Lung (tissue), 11 donors: ENCODE measurements at regions not wholly inside any gene's neighbourhood (a gene's known extent, or its start where the extent isn't known, plus 50 kb on each side); places are given as distances from the start of the nearest gene placed in this dataset.

Experiments used
- ATAC-seq: fragments of 200-7000 bp; cut with Tn5 transposase; one replicate; pipeline ENCODE4 v1.9.1; 2020; ENCODE audit warnings: moderate number of reproducible peaks; ENCODE audit not compliant: insufficient read depth, low FRiP score
- DNase-seq, 3 donors: peaks; one replicate each; pipeline ENCODE4 v3.0.0-alpha.2; 2013 to 2017
- H3K27ac ChIP-seq, 2 donors: one replicate each; pipeline ENCODE4 v1.5.1; 2013; ENCODE audit warnings: mild to moderate bottlenecking in 2 of 2, moderate library complexity in 2 of 2, control low read depth in 1 of 2, inconsistent platforms in 1 of 2, low read depth in 1 of 2, low read length in 1 of 2
- H3K27me3 ChIP-seq, 3 donors: one replicate each; pipeline ENCODE4 v1.5.1; 2013; ENCODE audit warnings: low read length in 2 of 3; ENCODE audit not compliant: control insufficient read depth in 3 of 3, insufficient read depth in 3 of 3
- H3K36me3 ChIP-seq, 4 donors: one replicate each; pipeline ENCODE4 v1.5.1; 2013; ENCODE audit warnings: low read length in 4 of 4, mild to moderate bottlenecking in 1 of 4, moderate library complexity in 1 of 4; ENCODE audit not compliant: control insufficient read depth in 4 of 4, insufficient read depth in 4 of 4
- H3K4me1 ChIP-seq, 5 donors: one replicate each; pipeline ENCODE4 v1.5.1; 2013; ENCODE audit warnings: low read length in 5 of 5, mild to moderate bottlenecking in 2 of 5, moderate library complexity in 1 of 5; ENCODE audit not compliant: control insufficient read depth in 5 of 5, insufficient read depth in 5 of 5
- H3K4me3 ChIP-seq: one replicate; pipeline ENCODE4 v1.5.1; 2013; ENCODE audit warnings: mild to moderate bottlenecking, control low read depth, moderate library complexity
- H3K9ac ChIP-seq, 2 donors: one replicate each; pipeline ENCODE4 v1.5.1; 2013; ENCODE audit warnings: low read length in 2 of 2, control low read depth in 1 of 2; ENCODE audit not compliant: insufficient read depth in 1 of 2
- H3K9me3 ChIP-seq, 4 donors: one replicate each; pipeline ENCODE4 v1.5.1; 2013; ENCODE audit warnings: low read length in 3 of 4, mild to moderate bottlenecking in 1 of 4, moderate library complexity in 1 of 4; ENCODE audit not compliant: control insufficient read depth in 4 of 4, insufficient read depth in 3 of 4
- CTCF ChIP-seq: IDR thresholded peaks from 2 replicates; pipeline ENCODE4 v1.5.1; 2012; ENCODE audit warnings: mild to moderate bottlenecking; ENCODE audit errors: control extremely low read depth, extremely low read depth
- WGBS, 2 donors: extraction: QIAGEN DNeasy Blood & Tissue Kit; methylation state at CpG; one replicate each; pipeline ENCODE4 v1.1.7; 2013; 5-methylcytosine and 5-hydroxymethylcytosine counted together
- donor health status: control.
- donor health status: control.
- donor health status: Bipolar disorder and iron deficiency.
- donor health status: healthy.
- donor health status: DM: yes; HTN: yes; CAD: no.

- ATAC-seq (no peak), DNase-seq (no peak)
- TF ChIP-seq CTCF, result no peak
- Histone ChIP-seq H3K9me3 (peaks cover 0 to 2% (median 0%) of the 10 kb centered on the region in 4 donors), H3K27ac (no peak overlapping the region), H3K4me1 (peaks cover 0 to 6% (median 0%) of the 10 kb centered on the region in 5 donors), H3K4me3 (no peak overlapping the region), H3K9ac (no peak overlapping the region), H3K36me3 (no peaks in the 10 kb centered on the region), H3K27me3 (peaks cover 0 to 23% (median 0%) of the 10 kb centered on the region in 3 donors)
- 92 to 93% methylated on average over 1 of the region's 1 CpG for WGBS, 2 donors
Observed at GRCh38 chr4:53680598-53680997, 89.3 kb upstream of the LNX1 start.

GRCh38 chr4:53680168-53680567 lies 88.9 kb upstream of the LNX1 start:
- Histone ChIP-seq H3K4me3 (no peak overlapping the region), H3K9ac (no peak overlapping the region), H3K9me3 (peaks cover 0 to 2% (median 0%) of the 10 kb centered on the region in 4 donors), H3K36me3 (no peaks in the 10 kb centered on the region), H3K27ac (no peak overlapping the region), H3K4me1 (peaks cover 0 to 6% (median 0%) of the 10 kb centered on the region in 5 donors), H3K27me3 (peaks cover 0 to 19% (median 0%) of the 10 kb centered on the region in 3 donors)
- DNase-seq (no peak), ATAC-seq (no peak)
- no peak for TF ChIP-seq CTCF
- 91% methylated on average over 2 of the region's 2 CpGs for WGBS, 2 donors

- Histone ChIP-seq H3K9me3 (peaks cover 0 to 2% (median 0%) of the 10 kb centered on the region in 4 donors), H3K27ac (peak overlapping the region; percentile 6 to 12), H3K27me3 (peaks cover 0 to 9% (median 0%) of the 10 kb centered on the region in 3 donors), H3K9ac (no peak overlapping the region), H3K36me3 (no peaks in the 10 kb centered on the region), H3K4me3 (no peak overlapping the region), H3K4me1 (peaks cover 0 to 6% (median 0%) of the 10 kb centered on the region in 5 donors)
- peak; percentile 80 for ATAC-seq
- DNase-seq, result peak in 1 of 3 donors; percentile 25
- no peak for TF ChIP-seq CTCF
- 19 to 35% methylated on average over 1 of the region's 1 CpG for WGBS, 2 donors
Observed at GRCh38 chr4:53676402-53676871, 85.2 kb upstream of the LNX1 start.

GRCh38 chr4:53674903-53675302 lies 83.6 kb upstream of the LNX1 start:
- no peaks in the 10 kb centered on the region for H3K9me3 ChIP-seq
- no peak for TF ChIP-seq CTCF
- WGBS, 2 donors, result 72 to 79% methylated on average over 5 of the region's 5 CpGs
- no peak overlapping the region for H3K4me3 ChIP-seq
- no peak for ATAC-seq
- no peaks in the 10 kb centered on the region for H3K36me3 ChIP-seq
- H3K27ac ChIP-seq, result no peak overlapping the region
- DNase-seq, result no peak
- H3K9ac ChIP-seq, result no peak overlapping the region
- peaks cover 0 to 7% (median 0%) of the 10 kb centered on the region in 3 donors for H3K27me3 ChIP-seq
- peaks cover 0 to 6% (median 0%) of the 10 kb centered on the region in 5 donors for H3K4me1 ChIP-seq
